NT2/D1 (cell line): ENCODE measurements at regions not wholly inside any gene's neighbourhood (a gene's known extent, or its start where the extent isn't known, plus 50 kb on each side); places are given as distances from the start of the nearest gene placed in this dataset.

Experiments
- DNase-seq: peaks from one replicate; pipeline ENCODE4 v3.0.0-alpha.2; 2011; ENCODE audit warnings: low read depth, low spot score
- H3K27me3 ChIP-seq: 2 replicates; pipeline ENCODE4 v1.6.0; 2011; ENCODE audit warnings: mild to moderate bottlenecking; ENCODE audit not compliant: insufficient read length, insufficient read depth
- H3K36me3 ChIP-seq: 2 replicates; pipeline ENCODE4 v1.6.1; 2011; ENCODE audit warnings: mild to moderate bottlenecking, low read length, mixed read lengths; ENCODE audit not compliant: insufficient read depth, insufficient read length
- H3K4me1 ChIP-seq: 2 replicates; pipeline ENCODE4 v1.5.1; 2011; ENCODE audit not compliant: insufficient read depth, insufficient read length
- H3K4me3 ChIP-seq: 2 replicates; pipeline ENCODE4 v1.5.1; 2011; ENCODE audit warnings: low read depth; ENCODE audit not compliant: insufficient read length
- H3K9ac ChIP-seq: 2 replicates; pipeline ENCODE4 v1.6.0; 2011; ENCODE audit warnings: low read depth; ENCODE audit not compliant: insufficient read length
- H3K9me3 ChIP-seq: 2 replicates; pipeline ENCODE4 v1.5.1; 2011; ENCODE audit warnings: mild to moderate bottlenecking, low read length; ENCODE audit not compliant: insufficient read depth
- SUZ12 ChIP-seq: IDR thresholded peaks from 2 replicates; pipeline ENCODE4 v1.6.1; 2011; ENCODE audit not compliant: insufficient read length, insufficient read depth; ENCODE audit errors: extremely low read depth
- YY1 ChIP-seq: IDR thresholded peaks from 2 replicates; pipeline ENCODE4 v1.6.1; 2011; ENCODE audit not compliant: insufficient read length, insufficient read depth
- ZNF274 ChIP-seq: IDR thresholded peaks from 2 replicates; pipeline ENCODE4 v1.6.1; 2011; ENCODE audit warnings: mild to moderate bottlenecking, low read depth, low read length

DNA sequence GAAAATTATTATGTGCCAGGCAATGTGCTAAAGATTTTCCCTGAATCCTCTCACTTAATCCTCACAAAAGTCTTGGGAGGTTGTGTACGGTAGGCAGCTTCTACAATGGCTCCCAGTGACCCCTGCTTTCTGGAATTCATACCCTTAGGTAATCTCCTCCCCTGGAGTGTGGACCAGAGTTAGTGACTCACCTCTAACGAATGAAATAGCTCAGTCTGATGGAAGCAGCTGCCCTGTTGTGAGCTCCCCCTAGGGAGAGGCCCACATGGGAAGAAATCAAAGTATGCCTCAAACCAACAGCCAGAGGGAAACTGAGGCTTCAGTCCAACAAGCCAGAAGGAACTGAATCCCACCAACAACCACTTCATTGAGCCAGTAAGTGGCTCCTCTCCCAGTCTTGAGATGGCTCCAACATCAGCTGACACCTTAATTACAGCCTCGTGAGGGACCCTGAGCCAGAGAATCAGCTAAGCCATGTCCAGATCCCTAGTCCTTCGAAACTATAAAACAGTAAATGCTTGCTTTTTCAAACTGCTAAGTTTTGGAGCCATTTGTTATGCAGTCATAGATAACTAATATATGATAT, 98.9 kb upstream of the ISX start:
- Histone ChIP-seq H3K36me3 (no peaks in the 10 kb centered on the region), H3K4me3 (no peak overlapping the region), H3K9me3 (peaks cover 8% of the 10 kb centered on the region; the same call in 1 of the 2 replicates), H3K4me1 (peaks cover 5% of the 10 kb centered on the region), H3K9ac (no peak overlapping the region), H3K27me3 (no peaks in the 10 kb centered on the region)
- TF ChIP-seq ZNF274 (no peak), SUZ12 (no peak), YY1 (no peak)
- no peak for DNase-seq

DNA sequence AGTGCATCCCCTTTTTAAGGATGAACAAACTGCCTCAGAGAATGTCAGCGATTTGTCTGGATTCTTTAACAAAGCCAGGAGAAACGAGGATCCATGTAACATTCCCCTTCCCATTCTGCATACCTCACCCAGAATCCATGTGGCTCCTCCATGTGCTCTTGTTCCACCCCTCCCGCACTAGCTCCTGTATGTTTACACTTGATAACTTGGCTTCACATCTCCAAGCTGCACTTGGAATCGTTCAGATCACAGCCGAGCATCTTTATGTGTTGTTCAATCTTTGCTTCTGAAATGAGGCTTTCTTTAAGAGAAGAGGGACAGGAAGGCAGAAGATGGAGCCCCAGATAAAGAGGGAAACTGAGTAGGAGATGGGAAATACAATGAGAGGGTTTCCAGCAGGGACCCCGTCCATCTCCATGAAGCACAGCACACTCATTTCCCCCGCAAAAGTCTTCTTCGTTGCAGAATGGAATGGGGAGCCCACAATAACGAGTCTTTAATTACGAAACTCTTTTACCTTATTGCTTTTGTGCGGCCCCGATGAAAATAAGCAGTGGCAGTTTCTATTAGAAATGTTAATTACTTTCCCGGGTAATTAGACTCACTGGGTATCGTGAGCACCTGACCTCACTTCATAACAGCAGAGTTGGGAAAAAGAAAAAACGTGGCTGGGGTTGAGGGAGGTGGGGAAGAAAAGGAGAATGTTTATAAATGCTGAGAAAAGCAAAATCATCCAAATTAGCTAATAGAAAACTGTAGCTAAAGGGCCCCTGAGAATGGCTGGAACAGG, 96.8 kb upstream of the ISX start:
- no peak for DNase-seq
- no peaks in the 10 kb centered on the region for H3K36me3 ChIP-seq
- no peak overlapping the region for H3K9ac ChIP-seq
- TF ChIP-seq SUZ12 (no peak), ZNF274 (no peak), YY1 (no peak)
- H3K9me3 ChIP-seq = peaks cover 8% of the 10 kb centered on the region; the same call in 1 of the 2 replicates
- H3K27me3 ChIP-seq = no peaks in the 10 kb centered on the region
- no peak overlapping the region for H3K4me3 ChIP-seq
- peaks cover 7% of the 10 kb centered on the region for H3K4me1 ChIP-seq

DNA sequence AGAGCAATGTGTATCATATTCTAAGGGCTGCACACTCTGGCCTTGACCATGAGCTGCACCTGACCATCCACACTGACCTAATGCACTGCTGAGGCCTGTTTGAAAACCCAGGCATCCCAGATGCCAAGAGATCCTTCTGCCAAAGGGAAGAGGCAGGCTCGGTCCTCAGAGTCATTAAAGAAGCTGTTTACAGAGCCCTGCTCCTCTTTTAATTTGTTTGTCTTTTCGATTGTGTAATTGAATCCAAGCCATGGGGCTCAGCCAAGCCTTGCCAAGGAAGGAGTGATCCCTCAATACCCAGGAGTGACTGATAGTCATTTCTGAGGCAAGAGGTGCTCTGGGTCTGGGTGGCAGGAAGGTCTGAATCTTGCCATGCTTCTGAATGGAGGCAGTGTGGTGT, 94.5 kb upstream of the ISX start:
- no peak overlapping the region for H3K9ac ChIP-seq
- H3K27me3 ChIP-seq = no peaks in the 10 kb centered on the region
- peaks cover 7% of the 10 kb centered on the region for H3K4me1 ChIP-seq
- no peaks in the 10 kb centered on the region for H3K36me3 ChIP-seq
- H3K9me3 ChIP-seq = peaks cover 24% of the 10 kb centered on the region
- no peak overlapping the region for H3K4me3 ChIP-seq
- DNase-seq = no peak
- TF ChIP-seq YY1 (no peak), ZNF274 (no peak), SUZ12 (no peak)

DNA sequence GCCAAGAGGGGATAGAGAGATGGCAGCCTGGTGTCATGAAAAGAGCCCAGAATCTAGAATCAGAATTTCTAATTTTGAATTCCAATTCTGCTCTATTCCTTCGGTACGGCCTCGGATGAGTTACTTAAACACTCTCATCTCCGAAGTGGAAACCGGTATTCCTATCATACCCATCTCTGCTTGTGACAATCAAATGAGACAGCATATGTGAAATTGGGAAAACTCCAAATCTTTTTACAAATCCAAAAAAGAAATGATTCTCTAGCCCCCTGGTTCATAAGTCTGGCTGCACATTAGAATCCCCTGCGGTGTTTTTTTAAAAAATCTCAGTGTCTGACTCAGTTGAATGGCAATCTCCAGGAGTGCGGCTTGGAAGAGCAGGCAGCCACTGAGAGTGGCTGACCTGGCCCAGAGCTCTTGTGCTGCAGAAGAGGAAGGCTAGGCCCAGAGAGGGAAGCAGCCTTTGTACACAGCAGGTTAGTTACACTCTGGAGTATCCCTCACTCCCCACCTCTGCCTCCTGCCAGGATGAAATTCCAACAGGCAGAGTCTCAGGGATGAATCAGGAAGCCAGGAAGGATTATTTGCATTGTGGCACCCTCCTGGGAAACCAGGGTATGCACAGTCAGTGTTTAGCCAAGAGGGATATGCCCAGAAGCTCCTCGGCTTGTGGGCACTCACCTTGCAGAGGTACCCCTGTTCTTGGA, 93.6 kb upstream of the ISX start:
- Histone ChIP-seq H3K4me3 (no peak overlapping the region), H3K27me3 (no peaks in the 10 kb centered on the region), H3K4me1 (peaks cover 7% of the 10 kb centered on the region), H3K9ac (peak overlapping the region; percentile 26), H3K36me3 (no peaks in the 10 kb centered on the region), H3K9me3 (peaks cover 21% of the 10 kb centered on the region)
- peak; percentile 66 for DNase-seq
- TF ChIP-seq ZNF274 = no peak

DNA sequence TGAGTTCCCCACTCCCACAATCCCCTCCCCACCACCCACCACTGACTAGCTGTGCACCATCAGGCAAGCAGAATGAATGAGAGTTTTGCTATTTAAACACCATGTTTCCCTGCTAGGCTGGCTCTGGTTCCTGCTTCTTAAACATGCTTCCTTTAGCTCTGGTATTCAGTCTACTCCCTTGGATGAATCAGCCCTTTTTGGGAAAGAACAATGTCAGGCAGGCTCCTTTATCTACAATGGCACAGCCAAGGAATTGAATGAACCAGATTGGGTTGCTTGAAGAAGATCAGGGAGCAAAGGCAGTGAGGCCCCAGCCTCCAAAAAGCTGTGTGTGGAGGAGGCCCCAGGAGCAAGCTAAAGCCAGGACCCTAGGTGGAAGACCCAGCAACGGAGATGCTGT, 92.9 kb upstream of the ISX start:
- H3K4me1 ChIP-seq = peaks cover 7% of the 10 kb centered on the region
- no peaks in the 10 kb centered on the region for H3K36me3 ChIP-seq
- peaks cover 21% of the 10 kb centered on the region for H3K9me3 ChIP-seq
- H3K27me3 ChIP-seq = no peaks in the 10 kb centered on the region
- H3K9ac ChIP-seq = no peak overlapping the region
- no peak for TF ChIP-seq YY1
- TF ChIP-seq SUZ12 = no peak
- no peak for TF ChIP-seq ZNF274
- DNase-seq = no peak
- no peak overlapping the region for H3K4me3 ChIP-seq

DNA sequence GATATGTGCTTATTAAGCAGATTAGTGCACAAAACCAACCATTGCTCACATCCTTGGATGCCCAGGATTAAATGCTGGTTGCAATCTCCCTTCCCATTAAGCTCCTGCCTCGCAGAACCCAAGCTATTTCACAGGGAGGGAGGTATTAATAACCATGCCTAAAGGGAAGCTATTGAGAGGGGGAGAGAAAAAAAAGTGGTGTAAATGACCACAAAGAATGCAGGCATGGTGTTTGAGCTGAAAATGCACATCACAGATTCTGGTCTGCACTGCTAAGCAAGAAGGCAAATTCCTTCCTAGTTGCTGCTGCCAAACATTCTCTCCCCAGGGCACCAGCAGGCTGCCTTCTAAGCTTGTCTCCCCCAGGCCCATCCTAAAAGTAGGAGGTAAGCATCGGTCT, 92.0 kb upstream of the ISX start:
- H3K4me1 ChIP-seq = peaks cover 7% of the 10 kb centered on the region
- H3K4me3 ChIP-seq = no peak overlapping the region
- H3K9ac ChIP-seq = no peak overlapping the region
- H3K9me3 ChIP-seq = peaks cover 21% of the 10 kb centered on the region
- TF ChIP-seq SUZ12 (no peak), ZNF274 (no peak), YY1 (no peak)
- DNase-seq = no peak
- H3K27me3 ChIP-seq = no peaks in the 10 kb centered on the region
- H3K36me3 ChIP-seq = no peaks in the 10 kb centered on the region

DNA sequence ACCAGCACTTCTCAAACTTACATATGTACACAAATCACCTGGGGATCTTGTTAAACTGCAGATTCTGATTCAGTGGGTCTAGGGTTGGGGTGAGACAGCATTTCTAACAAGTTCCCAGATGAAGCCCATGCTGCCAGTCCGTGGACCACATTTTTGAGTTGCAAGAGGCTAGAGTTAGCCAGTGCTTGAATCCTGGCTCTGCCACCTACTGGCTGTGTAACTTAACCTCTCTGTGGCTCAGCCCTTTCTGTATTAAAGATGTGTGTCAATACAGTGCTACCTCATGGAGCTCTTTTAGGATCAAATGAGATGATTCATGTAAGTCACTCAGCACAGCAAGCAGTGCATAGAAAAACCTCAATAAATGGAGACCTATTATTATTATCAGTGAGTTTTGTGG, 90.2 kb upstream of the ISX start:
- TF ChIP-seq ZNF274 = no peak
- TF ChIP-seq YY1 = no peak
- TF ChIP-seq SUZ12 = no peak
- H3K36me3 ChIP-seq = no peaks in the 10 kb centered on the region
- no peak for DNase-seq
- H3K27me3 ChIP-seq = no peaks in the 10 kb centered on the region
- no peak overlapping the region for H3K9ac ChIP-seq
- peaks cover 21% of the 10 kb centered on the region for H3K9me3 ChIP-seq
- peaks cover 7% of the 10 kb centered on the region for H3K4me1 ChIP-seq
- H3K4me3 ChIP-seq = no peak overlapping the region
